Activated gamma-delta T cell (primary cell): ENCODE measurements at regions not wholly inside any gene's neighbourhood (a gene's known extent, or its start where the extent isn't known, plus 50 kb on each side); places are given as distances from the start of the nearest gene placed in this dataset.
A peak's percentile ranks its signal among the peaks of the same experiment; 100 is the strongest.
"Not testable (repeated sequence)": the region's sequence is repeated elsewhere in the genome, so short reads cannot be mapped to it uniquely, and the experiment has no call there.

ENCODE experiments used
- DNase-seq: peaks from one replicate; lab custom pipeline; 2025; lab: John Stamatoyannopoulos, UW

DNA sequence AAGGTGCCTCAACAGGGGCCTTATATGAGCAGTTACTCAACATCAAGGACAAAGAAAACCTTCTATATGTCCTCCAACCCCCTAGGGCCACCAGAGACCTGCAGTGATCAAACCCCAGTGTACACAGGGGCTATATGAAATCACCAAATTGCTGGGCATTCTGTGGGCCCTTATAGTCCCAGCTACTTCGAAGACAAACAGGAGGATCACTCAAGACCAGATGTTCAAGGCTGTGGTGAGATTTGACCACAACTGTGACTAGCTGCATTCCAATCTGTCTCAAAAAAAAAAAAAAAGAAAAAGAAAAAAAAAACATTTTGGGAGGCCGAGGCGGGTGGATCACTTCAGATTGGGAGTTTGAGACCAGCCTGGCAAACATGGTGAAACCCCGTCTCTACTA, 51.0 kb upstream of the PRB2 start:
- DNase-seq, result no peak

DNA sequence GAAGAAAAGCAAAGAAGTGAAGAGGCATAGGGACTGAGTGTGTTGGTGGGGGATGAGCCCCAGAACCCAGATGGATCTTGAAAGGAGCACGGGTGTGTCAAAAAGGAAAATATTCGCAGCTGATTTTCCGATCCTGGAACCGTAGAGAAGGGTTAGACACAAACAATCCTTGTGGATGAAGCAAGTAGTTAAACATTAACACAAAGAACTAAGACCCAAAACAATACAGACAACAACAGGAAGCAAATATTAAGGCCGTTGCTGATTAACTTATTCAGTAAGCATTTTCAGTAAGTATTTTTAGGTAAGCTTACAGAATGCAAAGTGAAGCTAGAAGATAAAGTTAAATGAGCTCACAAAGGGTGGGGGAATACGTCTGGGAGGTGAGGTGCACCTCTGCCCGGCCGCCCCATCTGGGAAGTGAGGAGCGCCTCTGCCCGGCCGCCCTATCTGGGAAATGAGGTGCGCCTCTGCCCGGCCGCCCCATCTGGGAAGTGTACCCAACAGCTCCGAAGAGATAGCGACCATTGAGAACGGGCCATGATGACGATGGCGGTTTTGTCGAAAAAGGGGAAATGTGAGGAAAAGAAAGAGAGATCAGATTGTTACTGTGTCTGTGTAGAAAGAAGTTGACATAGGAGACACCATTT, 62.8 kb upstream of the PRB2 start:
- DNase-seq, result no peak

DNA sequence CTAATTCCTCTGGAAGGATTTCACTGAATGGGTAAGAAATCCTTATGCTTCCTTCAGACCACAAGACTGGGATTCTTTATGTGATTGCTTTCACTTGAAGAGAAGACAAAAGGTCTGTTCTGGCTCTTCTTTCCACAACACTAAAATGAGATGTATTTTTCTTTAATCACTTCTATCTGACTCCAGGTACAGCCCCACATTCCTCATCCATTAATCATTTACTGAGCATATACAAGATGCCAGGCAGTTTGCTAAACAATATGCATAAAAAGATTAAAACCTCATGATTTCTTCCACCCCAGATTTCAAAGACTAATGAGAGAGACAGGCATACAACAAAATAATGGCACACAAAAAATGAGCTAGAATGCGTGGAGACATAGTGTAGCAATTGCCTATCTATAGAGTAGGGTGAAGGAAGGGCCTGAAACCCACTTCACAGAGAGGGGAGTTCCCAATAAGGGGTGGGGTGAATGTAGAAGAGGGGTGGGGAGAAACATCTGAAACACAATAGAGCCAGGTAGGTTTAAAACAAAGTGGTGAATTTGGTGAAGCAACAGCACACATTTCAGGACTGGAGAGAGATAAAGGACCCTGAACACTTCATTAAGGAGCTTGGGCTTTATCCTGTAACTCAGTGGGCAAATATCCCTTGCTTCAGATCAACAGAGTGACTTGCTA, 65.1 kb upstream of the PRB2 start:
- DNase-seq, result no peak

DNA sequence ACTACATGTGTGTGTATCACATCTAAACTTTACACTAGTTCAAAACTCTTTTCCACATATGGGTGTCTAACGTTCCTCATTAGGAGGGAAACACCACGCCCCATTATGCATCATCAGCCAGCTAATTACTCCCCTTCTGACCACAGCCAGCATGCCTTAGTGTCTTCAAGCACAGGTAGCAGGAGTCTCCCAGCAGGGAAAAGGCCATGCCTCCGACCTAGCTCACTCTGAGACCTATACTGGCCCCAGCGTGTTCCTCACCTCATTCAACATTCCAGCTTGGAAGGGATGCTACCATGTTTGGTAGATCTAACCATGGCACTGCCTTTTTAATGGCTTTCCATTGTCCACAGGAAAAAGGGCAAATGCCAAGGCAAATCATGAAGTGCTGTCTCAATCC, 66.1 kb upstream of the PRB2 start:
- no peak for DNase-seq

DNA sequence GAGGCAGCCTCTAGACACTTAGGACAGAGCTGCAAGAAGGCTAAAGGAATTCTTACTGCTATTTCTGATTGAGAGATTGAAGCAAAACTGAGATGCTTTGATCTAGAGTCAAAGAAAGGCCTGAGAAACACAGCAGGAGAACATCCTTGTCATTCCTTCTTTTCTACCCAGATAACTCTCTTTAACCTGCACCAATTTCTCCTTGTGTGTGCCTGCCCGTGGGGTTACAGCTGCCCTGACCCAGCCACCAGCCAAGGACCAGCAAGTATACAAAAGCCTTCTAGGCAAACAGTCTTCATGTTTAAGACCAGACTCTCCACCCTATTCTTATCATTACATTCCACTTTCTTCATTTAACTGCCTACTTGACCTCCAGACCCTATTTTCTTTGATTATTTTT, 81.7 kb upstream of the PRB2 start:
- no peak for DNase-seq

DNA sequence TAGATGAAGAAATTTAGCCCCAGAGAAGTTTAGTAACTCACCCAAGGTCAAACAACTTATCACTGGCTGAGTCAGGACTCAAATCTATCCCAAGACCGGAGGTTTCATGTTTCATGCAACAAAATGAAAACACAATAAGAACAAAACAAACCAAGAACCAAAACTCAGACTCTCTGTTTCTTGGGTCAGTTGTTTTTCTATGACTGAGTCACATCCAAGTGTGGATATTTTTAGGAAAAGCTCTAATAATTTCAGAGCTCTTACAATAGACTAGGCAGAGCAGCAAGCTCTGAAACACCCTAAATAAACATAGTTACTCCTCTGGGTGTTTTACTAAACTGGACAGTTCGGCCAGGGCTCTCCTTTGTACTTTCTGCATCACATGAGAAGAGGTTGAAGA, 87.6 kb upstream of the PRB2 start:
- no peak for DNase-seq

DNA sequence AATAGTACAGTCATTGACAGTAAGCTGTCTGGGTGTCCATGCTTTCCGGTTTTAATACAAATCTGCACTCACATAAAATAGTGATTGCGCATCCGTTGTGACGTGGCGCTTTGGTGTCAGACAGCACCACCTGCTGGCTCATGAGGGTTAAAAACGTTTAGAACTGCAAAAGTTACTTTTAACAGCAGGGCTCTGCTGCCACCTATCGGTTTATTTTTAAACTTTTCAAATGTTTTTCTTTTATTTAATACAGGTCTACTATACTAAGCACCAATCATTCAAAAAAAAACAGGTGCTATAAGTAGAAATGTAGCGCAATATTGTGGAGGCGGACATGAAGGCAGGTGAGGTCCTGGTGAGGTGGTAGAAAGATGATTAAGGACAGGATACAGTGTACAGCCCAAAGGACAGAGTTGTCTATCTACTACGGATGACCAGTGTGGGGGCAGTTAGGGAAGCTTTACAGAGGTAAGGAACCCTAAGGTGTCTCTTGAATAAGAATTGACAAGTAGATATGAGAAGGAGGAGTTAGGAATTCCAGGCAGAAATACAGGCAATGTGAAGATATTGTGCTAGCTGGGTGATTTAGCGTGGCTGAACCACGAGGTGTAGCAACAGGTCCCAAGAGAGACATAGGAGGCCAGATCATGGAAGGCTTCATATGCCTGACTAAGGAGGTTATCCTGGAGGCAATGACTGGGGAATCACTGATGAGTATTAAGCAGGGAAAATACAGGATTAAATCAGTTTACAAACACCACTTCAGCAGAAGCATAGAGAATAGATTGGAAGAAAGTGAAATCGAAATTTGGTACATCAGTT, 91.5 kb upstream of the PRB2 start:
- no peak for DNase-seq

DNA sequence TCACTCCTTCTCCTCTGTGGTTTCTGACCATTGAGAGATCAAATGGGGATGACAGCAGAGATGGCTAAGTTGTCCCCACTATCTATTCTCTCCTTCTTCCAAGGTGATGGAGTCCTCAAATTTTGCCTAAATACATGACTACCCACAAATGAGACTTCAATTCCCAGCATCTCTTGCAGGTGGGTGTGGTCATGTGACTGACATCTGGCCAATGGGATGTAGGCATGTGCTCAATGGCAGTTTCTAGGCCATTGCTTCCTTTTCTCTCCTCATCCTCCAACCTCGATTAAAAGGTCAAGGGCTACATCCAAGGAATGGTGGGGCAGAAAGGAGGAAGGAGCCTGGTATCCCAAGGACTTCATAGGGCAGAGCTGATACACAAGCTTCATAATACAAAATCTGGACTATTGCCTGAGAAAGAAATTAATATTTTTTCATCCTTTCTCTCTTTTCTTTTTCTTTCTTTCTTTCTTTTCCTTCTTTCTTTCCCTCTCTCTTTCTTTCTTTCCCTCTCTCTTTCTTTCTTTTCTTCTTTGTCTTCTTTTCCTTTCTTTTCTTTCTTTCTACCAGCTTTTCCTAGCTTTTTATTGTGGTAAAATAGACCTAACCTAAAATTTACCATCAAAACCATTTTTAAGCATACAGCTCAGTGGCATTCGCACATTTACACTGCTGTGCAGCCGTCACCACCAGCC, 100.9 kb upstream of the PRB2 start:
- no peak for DNase-seq

DNA sequence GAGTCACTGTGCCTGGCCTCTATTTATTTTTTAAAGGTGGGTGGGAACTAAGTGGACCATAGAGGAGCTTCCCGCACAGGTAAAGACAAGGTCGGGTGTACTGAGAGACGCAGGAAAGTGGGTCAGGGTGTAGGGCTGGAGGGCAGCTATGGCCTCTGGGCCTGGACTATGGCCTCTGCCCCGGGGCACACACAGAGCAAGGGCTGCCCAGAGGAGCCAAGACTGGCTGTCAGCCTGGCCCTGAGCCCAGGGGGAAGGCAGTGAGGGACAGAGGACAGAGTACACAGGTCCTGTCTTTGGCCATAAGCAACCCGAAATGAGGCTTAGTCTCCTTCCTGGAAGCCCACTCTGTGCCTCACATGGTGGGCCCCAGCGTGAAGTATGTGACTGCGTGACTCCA, 102.1 kb upstream of the PRB2 start:
- DNase-seq, result no peak

DNA sequence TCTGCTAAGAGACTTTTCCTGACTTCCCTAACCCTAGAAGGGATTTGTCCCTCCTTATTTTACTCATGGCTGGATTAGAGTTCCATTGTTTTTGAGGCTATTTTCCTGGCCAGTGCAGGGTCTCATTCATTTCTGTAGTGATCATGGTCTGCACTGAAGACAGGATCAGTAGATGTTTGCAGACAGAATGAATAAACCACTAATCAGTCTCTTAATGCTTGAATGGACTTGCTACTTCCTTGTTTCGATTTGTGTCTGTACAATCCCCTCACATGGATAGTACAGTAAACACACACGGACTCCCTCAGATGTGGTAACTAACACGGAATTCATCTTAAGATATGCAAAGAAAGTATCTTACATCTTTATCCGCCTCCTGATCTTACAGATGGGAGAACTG, 102.6 kb upstream of the PRB2 start:
- DNase-seq, result no peak

DNA sequence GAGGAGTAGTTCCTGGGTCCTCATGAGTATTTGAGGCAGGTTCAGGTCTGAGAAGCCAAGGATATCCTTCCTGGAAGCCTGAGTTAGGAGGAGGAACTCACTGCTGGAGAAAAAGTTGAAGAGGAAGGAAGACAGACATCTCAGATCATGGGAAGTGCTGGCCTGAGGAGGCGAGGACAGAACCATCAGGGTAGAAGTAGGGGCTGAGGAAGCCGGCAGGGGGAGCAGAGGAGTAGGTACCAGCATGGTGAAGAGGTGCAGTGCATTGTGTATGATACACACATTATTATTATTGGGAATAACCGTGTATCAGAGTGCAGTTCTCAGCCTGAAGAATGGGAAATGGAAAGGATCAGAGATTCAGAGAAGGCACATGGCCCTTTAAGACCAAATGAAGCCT, 103.2 kb upstream of the PRB2 start:
- not testable (repeated sequence) for DNase-seq

DNA sequence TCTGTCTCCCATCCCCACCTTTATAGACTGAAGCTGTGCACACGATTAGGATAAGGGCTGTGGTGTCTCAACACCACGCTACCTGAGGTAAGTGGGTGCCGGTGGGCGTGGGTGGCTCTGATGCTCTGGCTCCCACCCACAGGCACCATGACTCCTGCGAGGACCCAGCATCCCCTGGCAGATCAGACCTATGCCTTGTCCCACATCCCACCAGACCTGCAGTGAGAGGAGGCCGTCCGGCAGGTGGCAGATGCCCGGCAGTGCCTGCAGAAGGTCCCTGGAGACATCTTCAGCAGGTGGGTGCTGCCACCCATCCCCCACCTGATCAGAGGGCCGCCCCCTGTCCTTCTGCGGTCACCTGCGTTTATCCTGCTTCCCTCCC, 104.4 kb upstream of the PRB2 start:
- DNase-seq, result no peak

DNA sequence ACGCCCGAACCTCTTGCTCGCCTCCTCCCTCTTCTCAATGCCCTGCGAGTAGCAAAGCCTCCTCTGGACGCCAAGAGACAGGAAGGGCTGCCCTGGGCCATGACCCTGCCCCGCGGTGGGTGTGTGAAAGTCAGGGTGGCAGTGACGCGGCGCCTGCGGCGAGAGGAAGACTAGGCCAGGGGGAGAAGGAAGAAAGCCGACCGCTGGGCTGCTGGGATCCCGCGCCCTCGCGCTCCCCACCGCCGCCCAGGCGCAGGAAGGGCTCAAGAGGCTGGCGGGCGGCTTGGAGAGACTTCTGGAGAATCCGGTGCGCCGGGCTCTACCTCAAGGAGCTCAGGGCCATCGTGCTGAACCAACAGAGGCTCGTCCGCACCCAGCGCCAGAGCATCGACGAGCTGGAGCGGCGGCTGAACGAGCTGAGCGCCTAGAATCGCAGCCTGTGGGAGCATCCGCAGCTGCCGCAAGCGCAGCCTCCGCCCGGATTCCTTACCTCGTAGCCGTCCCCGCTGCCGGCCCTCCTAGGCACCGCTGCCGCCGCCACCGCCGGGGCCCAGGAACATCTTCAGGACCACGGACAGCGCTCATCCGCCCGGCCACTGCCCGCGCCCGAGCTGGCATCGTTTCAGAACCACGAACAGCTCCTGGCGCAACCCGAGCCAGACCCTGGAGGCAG, 105.0 kb upstream of the PRB2 start:
- peak; percentile 37 for DNase-seq

DNA sequence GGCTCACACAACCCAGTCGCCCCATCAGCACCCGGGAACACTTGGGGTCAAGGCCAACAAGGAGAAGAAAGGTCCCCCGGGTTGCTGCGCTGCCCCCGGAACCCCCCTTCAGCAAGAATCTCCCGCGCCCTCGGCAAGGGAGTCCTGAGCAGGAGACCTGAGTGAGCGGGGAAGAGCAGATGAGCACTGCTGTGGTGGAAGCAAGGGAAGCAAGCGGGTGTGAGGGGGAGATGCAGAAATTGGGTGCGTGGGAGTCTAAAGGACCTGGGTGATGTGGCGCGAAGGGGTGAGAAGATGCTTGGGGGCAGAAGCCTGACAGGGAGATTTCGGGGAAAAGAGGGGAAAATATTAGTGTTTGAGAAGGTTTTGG, 105.5 kb upstream of the PRB2 start:
- no peak for DNase-seq

DNA sequence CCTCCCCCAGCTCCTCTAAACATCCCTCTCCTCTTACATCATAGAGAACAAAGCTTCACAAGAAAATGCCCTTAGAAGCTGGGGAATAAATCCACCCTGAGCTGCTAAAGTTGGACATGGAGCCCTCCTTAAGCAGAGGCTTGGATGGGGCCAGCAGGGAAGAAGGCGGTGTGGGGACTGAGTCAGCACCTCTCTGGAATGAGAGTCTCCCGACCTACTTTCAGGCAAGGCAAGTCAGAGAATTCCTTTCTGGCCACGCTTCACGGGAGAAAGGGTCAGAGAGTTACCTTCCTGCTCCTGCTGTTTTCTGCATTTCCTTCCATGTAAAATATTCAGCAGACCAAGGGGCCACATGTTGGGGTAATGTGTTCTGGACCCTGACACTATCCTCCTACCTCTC, 113.3 kb upstream of the PRB2 start:
- DNase-seq, result no peak

DNA sequence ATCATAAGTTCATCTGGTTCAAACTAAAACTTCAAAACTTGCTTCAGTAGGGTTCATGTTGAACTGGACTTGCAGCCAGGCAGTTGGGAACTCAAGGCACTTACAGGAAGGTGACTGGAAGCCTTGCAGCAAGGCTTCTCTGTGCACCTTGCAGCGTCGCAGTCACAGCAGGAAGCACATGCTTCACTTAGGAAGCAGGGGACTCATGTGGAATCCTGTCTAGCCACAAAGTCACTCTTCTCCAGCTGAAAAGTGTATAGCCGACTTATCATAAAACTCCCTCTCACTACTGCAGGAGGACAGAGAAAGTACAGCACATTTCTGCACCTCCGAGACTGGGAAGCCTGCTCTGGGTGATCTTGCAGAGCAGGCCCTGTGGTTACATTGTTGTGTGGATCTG, 114.0 kb upstream of the PRB2 start:
- DNase-seq, result no peak

DNA sequence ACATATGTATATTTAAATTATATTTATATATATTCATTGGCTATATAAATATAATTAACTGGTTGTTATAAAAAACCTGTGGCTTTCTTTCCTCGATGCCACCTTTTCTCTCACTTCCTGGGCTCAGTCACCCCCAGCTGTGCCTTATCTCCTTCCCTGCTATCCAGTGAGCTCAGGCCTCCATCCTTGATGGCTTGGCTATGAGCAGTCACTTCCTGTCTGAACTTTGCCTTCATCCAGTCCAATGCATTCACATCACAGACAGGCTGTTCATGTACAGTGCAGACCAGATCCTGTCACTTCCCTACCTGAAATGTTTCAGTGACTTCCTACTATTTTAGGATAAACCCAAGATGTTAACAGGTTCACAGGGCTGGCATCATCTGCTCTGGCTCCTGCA, 115.3 kb upstream of the PRB2 start:
- DNase-seq, result no peak

DNA sequence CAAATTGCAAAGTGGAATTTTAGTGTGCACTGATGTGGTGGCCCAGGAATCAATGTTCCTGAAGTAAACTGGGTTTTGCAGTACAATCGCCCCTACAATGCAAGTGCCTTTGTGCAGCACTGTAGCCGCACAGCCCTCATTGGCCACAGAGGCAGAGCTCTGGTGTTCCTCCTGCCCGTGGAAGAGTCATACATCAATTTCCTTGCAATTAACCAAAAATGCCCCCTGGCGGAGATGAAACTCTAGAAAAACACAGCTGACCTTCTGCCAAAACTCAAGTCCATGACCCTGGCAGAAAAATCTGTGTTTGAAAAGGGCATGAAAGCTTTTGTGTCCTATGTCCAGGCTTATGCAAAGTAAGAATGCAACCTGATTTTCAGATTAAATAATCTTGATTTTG, 117.9 kb upstream of the PRB2 start:
- no peak for DNase-seq

DNA sequence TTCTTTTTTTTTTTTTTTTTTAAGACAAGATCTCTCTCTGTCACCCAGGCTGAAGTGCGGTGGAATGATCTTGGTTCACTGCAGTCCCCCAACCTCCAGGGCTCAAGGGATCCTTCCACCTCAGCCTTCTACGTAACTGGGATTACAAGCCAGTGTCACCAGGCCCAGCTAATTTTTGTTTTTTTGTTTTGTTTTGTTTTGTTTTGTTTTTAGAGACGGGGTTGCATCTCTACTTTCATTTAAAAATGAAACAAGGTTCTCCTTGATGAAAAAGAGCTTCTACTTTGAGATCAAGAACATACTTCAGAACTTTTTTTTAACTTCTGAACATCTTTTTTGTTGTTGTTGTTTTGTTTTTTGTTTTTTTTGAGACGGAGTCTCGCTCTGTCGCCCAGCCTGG, 121.7 kb upstream of the PRB2 start:
- no peak for DNase-seq

DNA sequence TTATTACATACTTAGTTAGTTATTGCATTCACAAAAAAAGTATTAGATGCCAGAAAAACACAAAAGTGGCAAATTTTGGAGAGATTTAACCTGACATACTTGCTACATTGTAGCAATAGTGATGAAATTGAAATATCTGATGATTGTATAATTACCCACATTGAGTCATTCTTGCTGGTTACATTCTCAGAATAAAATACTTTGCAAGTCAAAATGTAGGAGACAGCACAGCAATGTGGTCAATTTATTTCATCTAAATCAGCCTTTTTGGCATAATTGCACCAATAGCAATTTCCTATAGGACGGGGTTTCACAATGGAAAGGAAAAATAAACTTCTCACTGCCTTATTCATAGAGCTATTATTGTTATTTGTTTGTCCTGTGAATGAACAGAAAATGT, 125.0 kb upstream of the ETV6 start:
- no peak for DNase-seq

DNA sequence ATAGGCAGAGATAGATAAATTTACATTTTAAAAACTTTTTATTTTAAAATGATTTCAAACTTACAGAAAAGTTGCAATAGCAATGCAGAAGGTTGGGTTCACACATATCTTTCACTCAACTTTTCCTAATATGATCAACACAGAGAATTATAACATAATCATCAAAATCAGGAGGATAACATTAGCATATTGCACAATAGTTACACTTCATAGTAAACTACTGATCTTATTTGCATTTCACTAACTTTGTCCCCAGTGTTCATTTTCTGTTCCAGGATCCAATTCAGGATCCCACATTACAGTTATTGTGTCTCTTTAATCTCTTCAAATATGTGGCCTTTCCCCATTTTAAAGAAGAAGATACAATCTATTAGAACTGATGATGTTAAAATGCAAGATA, 115.4 kb upstream of the ETV6 start:
- DNase-seq, result no peak

DNA sequence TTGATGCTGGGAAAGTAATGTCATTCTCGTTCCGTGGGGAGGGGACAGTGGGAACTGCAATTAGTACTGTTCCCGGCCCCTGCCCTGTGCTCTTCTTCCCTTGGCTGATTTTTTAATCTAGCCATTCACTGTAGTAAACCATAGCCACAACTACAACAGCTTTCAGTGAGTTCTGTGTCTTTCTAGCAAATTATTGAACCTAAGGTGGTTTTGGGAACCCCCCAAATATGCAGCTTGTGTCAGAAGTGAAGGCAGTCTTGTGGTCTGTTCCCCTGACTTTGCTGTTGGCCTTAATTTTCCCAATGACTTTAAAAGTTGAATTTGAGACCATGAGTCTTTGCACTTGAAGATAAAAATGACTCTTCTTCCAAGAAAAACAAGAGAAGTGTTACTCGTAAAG, 114.3 kb upstream of the ETV6 start:
- DNase-seq, result no peak
